Gastroesophageal sphincter (tissue), 4 donors: ENCODE measurements at regions not wholly inside any gene's neighbourhood (a gene's known extent, or its start where the extent isn't known, plus 50 kb on each side); places are given as distances from the start of the nearest gene placed in this dataset.

ENCODE experiments used
- ATAC-seq: fragments of 150-250 bp; one replicate; pipeline ENCODE4 v1.9.1; 2016; ENCODE audit warnings: mild to moderate bottlenecking, moderate library complexity
- H3K27ac ChIP-seq, 4 donors: fragments of 200-600 bp; sonication (generic) in 3 of 4; 1 replicate in 3 of 4; 2 replicates in 1 of 4; pipeline ENCODE4 v1.5.1; 2016 to 2019
- H3K27me3 ChIP-seq: fragments of 200-600 bp; sonication (generic); one replicate; pipeline ENCODE4 v1.5.1; 2019
- H3K36me3 ChIP-seq, 2 donors: fragments of 200-600 bp; sonication (generic); one replicate each; pipeline ENCODE4 v1.5.1; 2019; ENCODE audit warnings: control low read depth in 1 of 2
- H3K4me1 ChIP-seq, 3 donors: fragments of 200-600 bp; sonication (generic); 1 replicate in 2 of 3; 2 replicates in 1 of 3; pipeline ENCODE4 v1.5.1; 2016 to 2019; ENCODE audit warnings: control low read depth in 2 of 3
- H3K4me3 ChIP-seq, 2 donors: fragments of 200-600 bp; sonication (generic); one replicate each; pipeline ENCODE4 v1.5.1; 2019; ENCODE audit warnings: mild to moderate bottlenecking in 1 of 2, moderate library complexity in 1 of 2
- H3K9me3 ChIP-seq, 3 donors: fragments of 200-600 bp; sonication (generic); one replicate each; pipeline ENCODE4 v1.5.1; 2017 to 2019; ENCODE audit warnings: control low read depth in 2 of 3
- CTCF ChIP-seq, 4 experiments: fragments of 200-600 bp in 2 of 4; fragments of 450-650 bp in 2 of 4; sonication (generic) in 1 of 4; IDR thresholded peaks; one replicate each; pipeline ENCODE4 v1.5.1; 2017 to 2019; ENCODE audit warnings: antibody characterized with exemption in 4 of 4, mild to moderate bottlenecking in 2 of 4, moderate library complexity in 2 of 4
- EP300 ChIP-seq: sonication (generic); formaldehyde crosslinking; IDR thresholded peaks from one replicate; pipeline ENCODE4 v1.6.1; 2017; ENCODE audit warnings: antibody characterized with exemption, mild to moderate bottlenecking
- POLR2A ChIP-seq, 2 donors: fragments of 450-650 bp; IDR thresholded peaks; one replicate each; pipeline ENCODE4 v1.6.1; 2017; ENCODE audit warnings: antibody characterized with exemption in 2 of 2, mild to moderate bottlenecking in 2 of 2, moderate library complexity in 1 of 2
- POLR2AphosphoS5 ChIP-seq: sonication (generic); formaldehyde crosslinking; IDR thresholded peaks from one replicate; pipeline ENCODE4 v1.6.1; 2017; ENCODE audit warnings: antibody characterized with exemption
- WGBS, 2 donors: methylation state at CpG; one replicate each; pipeline ENCODE4 v1.1.5; 2018; ENCODE audit warnings: low coverage in 1 of 2; 5-methylcytosine and 5-hydroxymethylcytosine counted together

- ATAC-seq: no peak
- WGBS, 2 donors: 63 to 65% methylated on average over 2 of the region's 2 CpGs
Observed at GRCh38 chr16:61530697-61531096, 505.5 kb downstream of the CDH8 start.

GRCh38 chr16:61500851-61501250 lies 535.4 kb downstream of the CDH8 start:
- H3K4me3 ChIP-seq: no peak overlapping the region
- no peaks in the 10 kb centered on the region for H3K27me3 ChIP-seq
- TF ChIP-seq EP300: no peak
- TF ChIP-seq CTCF (IDR thresholded peaks at IDR 0.05): no peak
- TF ChIP-seq POLR2A (IDR thresholded peaks at IDR 0.05): no peak
- TF ChIP-seq POLR2AphosphoS5: no peak
- H3K36me3 ChIP-seq: no peaks in the 10 kb centered on the region
- 53 to 70% methylated on average over 2 of the region's 2 CpGs for WGBS, 2 donors
- H3K4me1 ChIP-seq: no peaks in the 10 kb centered on the region
- no peak for ATAC-seq
- no peak overlapping the region for H3K27ac ChIP-seq
- no peaks in the 10 kb centered on the region for H3K9me3 ChIP-seq

More at GRCh38 chr16:61530697-61531096, 505.5 kb downstream of the CDH8 start:
- TF ChIP-seq CTCF (IDR thresholded peaks at IDR 0.05) (no peak), POLR2AphosphoS5 (no peak), POLR2A (IDR thresholded peaks at IDR 0.05) (no peak), EP300 (no peak)
- Histone ChIP-seq H3K4me3 (no peak overlapping the region), H3K4me1 (no peaks in the 10 kb centered on the region), H3K9me3 (no peaks in the 10 kb centered on the region), H3K27ac (no peak overlapping the region), H3K27me3 (no peaks in the 10 kb centered on the region), H3K36me3 (no peaks in the 10 kb centered on the region)

- H3K4me3 ChIP-seq: no peak overlapping the region
- no peaks in the 10 kb centered on the region for H3K36me3 ChIP-seq
- H3K4me1 ChIP-seq: no peaks in the 10 kb centered on the region
- ATAC-seq: no peak
- no peak overlapping the region for H3K27ac ChIP-seq
- H3K27me3 ChIP-seq: no peaks in the 10 kb centered on the region
- H3K9me3 ChIP-seq: no peaks in the 10 kb centered on the region
- WGBS, 2 donors: 88 to 91% methylated on average over 1 of the region's 1 CpG
- TF ChIP-seq CTCF (IDR thresholded peaks at IDR 0.05) (no peak), EP300 (no peak), POLR2A (IDR thresholded peaks at IDR 0.05) (no peak)
Observed at GRCh38 chr16:61480250-61480649, 556.0 kb downstream of the CDH8 start.

GRCh38 chr16:61471737-61472136 lies 564.5 kb downstream of the CDH8 start:
- no peak for ATAC-seq
- Histone ChIP-seq H3K36me3 (no peaks in the 10 kb centered on the region), H3K4me3 (no peak overlapping the region), H3K9me3 (peaks cover 0 to 10% (median 0%) of the 10 kb centered on the region in 3 donors), H3K4me1 (no peaks in the 10 kb centered on the region), H3K27ac (no peak overlapping the region), H3K27me3 (no peaks in the 10 kb centered on the region)
- TF ChIP-seq EP300 (no peak), CTCF (IDR thresholded peaks at IDR 0.05) (no peak), POLR2A (IDR thresholded peaks at IDR 0.05) (no peak), POLR2AphosphoS5 (no peak)

- 80 to 86% methylated on average over 1 to 2 of the region's 2 CpGs for WGBS, 2 donors
- no peaks in the 10 kb centered on the region for H3K36me3 ChIP-seq
- no peak for ATAC-seq
- no peak overlapping the region for H3K27ac ChIP-seq
- no peaks in the 10 kb centered on the region for H3K4me1 ChIP-seq
- no peak overlapping the region for H3K4me3 ChIP-seq
- TF ChIP-seq CTCF (IDR thresholded peaks at IDR 0.05): no peak
- TF ChIP-seq EP300: no peak
- no peak for TF ChIP-seq POLR2A (IDR thresholded peaks at IDR 0.05)
- TF ChIP-seq POLR2AphosphoS5: no peak
- H3K27me3 ChIP-seq: no peaks in the 10 kb centered on the region
- H3K9me3 ChIP-seq: peaks cover 0 to 10% (median 0%) of the 10 kb centered on the region in 3 donors
Observed at GRCh38 chr16:61471023-61471422, 565.2 kb downstream of the CDH8 start.
